Stomach (tissue), 8 donors: ENCODE measurements at regions not wholly inside any gene's neighbourhood (a gene's known extent, or its start where the extent isn't known, plus 50 kb on each side); places are given as distances from the start of the nearest gene placed in this dataset.

Source experiments
- DNase-seq, 2 donors: peaks; one replicate each; pipeline versions ENCODE4 v3.0.0 to v3.0.0-alpha.2; 2013 to 2019
- H3K27ac ChIP-seq, 5 donors: fragments of 200-600 bp in 4 of 5; sonication (generic) in 4 of 5; one replicate each; pipeline ENCODE4 v1.5.1; 2013 to 2019; ENCODE audit warnings: mild to moderate bottlenecking in 1 of 5, moderate library complexity in 1 of 5
- H3K27me3 ChIP-seq, 3 donors: fragments of 200-600 bp; sonication (generic); one replicate each; pipeline ENCODE4 v1.5.1; 2017 to 2019; ENCODE audit warnings: mixed run types in 1 of 3
- H3K36me3 ChIP-seq, 4 donors: fragments of 200-600 bp; sonication (generic); 1 replicate in 3 of 4; 2 replicates in 1 of 4; pipeline ENCODE4 v1.5.1; 2016 to 2019
- H3K4me1 ChIP-seq, 4 donors: fragments of 200-600 bp; sonication (generic); one replicate each; pipeline ENCODE4 v1.5.1; 2016 to 2019
- H3K4me3 ChIP-seq, 4 donors: fragments of 200-600 bp; sonication (generic) in 3 of 4; one replicate each; pipeline ENCODE4 v1.5.1; 2016 to 2019; ENCODE audit warnings: mild to moderate bottlenecking in 1 of 4
- H3K9me3 ChIP-seq, 4 donors: fragments of 200-600 bp; sonication (generic); one replicate each; pipeline ENCODE4 v1.5.1; 2016 to 2019
- EP300 ChIP-seq: sonication (generic); formaldehyde crosslinking; IDR thresholded peaks from one replicate; pipeline ENCODE4 v1.6.1; 2017; ENCODE audit warnings: antibody characterized with exemption
- POLR2A ChIP-seq, 4 donors: fragments of 450-650 bp; IDR thresholded peaks; one replicate each; pipeline ENCODE4 v1.6.1; 2016; ENCODE audit warnings: antibody characterized with exemption in 4 of 4, control low read depth in 2 of 4, mild to moderate bottlenecking in 1 of 4, moderate library complexity in 1 of 4
- POLR2AphosphoS5 ChIP-seq, 3 donors: sonication (generic); formaldehyde crosslinking; IDR thresholded peaks; one replicate each; pipeline ENCODE4 v1.6.1; 2016; ENCODE audit warnings: antibody characterized with exemption in 3 of 3
- WGBS, 5 donors: extraction: QIAGEN DNeasy Blood & Tissue Kit in 3 of 5; methylation state at CpG; one replicate each; pipeline versions ENCODE4 v1.1.5 to v1.1.7; 2013 to 2018; 5-methylcytosine and 5-hydroxymethylcytosine counted together
- intact Hi-C: fragments of 100-400 bp; cut with DNase I; formaldehyde crosslinking; loops from one replicate; pipeline ENCODE4 v1.15.1; 2023; ENCODE audit warnings: low total_unique reads
- TF ChIP-seq, protein P1 (sequence below), 7 experiments: fragments of 450-650 bp in 4 of 7; fragments of 200-600 bp in 3 of 7; sonication (generic) in 3 of 7; IDR thresholded peaks; one replicate each; pipeline ENCODE4 v1.5.1; 2016 to 2019; ENCODE audit warnings: antibody characterized with exemption in 7 of 7, control low read depth in 2 of 7, mild to moderate bottlenecking in 1 of 7
- donor health status: healthy with polysubstance abuse.
- donor health status: Bipolar disorder and iron deficiency.
- donor health status: healthy.

- Histone ChIP-seq H3K4me3 (no peak overlapping the region), H3K27ac (no peak overlapping the region), H3K4me1 (peaks cover 0 to 10% (median 0%) of the 10 kb centered on the region in 4 donors), H3K9me3 (peaks cover 0 to 9% (median 0%) of the 10 kb centered on the region in 4 donors), H3K27me3 (no peaks in the 10 kb centered on the region), H3K36me3 (no peaks in the 10 kb centered on the region)
- intact Hi-C loops, result no loop called here
- TF ChIP-seq POLR2AphosphoS5 (IDR thresholded peaks at IDR 0.05) (no peak), POLR2A (IDR thresholded peaks at IDR 0.05) (no peak), EP300 (no peak)
- TF ChIP-seq, protein P1, sequence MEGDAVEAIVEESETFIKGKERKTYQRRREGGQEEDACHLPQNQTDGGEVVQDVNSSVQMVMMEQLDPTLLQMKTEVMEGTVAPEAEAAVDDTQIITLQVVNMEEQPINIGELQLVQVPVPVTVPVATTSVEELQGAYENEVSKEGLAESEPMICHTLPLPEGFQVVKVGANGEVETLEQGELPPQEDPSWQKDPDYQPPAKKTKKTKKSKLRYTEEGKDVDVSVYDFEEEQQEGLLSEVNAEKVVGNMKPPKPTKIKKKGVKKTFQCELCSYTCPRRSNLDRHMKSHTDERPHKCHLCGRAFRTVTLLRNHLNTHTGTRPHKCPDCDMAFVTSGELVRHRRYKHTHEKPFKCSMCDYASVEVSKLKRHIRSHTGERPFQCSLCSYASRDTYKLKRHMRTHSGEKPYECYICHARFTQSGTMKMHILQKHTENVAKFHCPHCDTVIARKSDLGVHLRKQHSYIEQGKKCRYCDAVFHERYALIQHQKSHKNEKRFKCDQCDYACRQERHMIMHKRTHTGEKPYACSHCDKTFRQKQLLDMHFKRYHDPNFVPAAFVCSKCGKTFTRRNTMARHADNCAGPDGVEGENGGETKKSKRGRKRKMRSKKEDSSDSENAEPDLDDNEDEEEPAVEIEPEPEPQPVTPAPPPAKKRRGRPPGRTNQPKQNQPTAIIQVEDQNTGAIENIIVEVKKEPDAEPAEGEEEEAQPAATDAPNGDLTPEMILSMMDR (IDR thresholded peaks at IDR 0.05), result no peak
- no peak for DNase-seq
These were observed 58.1 kb upstream of the TAF11L2 start for GRCh38 chr5:17439956-17440355.

DNA sequence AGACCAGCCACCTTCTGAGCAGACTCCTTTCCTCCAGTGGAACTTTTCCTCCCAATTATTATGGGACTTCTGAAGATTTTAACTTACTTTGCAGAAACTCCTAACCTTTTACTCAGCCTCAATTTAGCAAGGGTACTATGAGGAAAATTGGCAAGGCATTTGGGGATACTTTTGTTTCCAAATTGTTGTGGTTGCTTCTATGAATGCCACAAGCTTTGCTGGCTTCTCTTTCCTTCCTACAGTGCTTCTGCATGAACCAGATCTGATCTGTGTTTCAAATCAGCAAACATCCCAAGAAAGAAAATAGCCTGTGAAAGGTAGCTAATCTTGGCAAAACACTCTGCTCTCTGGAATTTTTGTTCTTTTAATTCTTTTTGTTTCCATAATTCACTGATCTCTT is 57.3 kb upstream of the TAF11L2 start:
- intact Hi-C loops, result no loop called here
- DNase-seq, result no peak
- Histone ChIP-seq H3K4me3 (no peak overlapping the region), H3K36me3 (no peaks in the 10 kb centered on the region), H3K27me3 (no peaks in the 10 kb centered on the region), H3K4me1 (peaks cover 0 to 7% (median 2%) of the 10 kb centered on the region in 4 donors), H3K9me3 (peaks cover 0 to 9% (median 0%) of the 10 kb centered on the region in 4 donors), H3K27ac (no peak overlapping the region)
- TF ChIP-seq, protein P1 (IDR thresholded peaks at IDR 0.05), result no peak
- TF ChIP-seq EP300 (no peak), POLR2A (IDR thresholded peaks at IDR 0.05) (no peak), POLR2AphosphoS5 (IDR thresholded peaks at IDR 0.05) (no peak)

DNA sequence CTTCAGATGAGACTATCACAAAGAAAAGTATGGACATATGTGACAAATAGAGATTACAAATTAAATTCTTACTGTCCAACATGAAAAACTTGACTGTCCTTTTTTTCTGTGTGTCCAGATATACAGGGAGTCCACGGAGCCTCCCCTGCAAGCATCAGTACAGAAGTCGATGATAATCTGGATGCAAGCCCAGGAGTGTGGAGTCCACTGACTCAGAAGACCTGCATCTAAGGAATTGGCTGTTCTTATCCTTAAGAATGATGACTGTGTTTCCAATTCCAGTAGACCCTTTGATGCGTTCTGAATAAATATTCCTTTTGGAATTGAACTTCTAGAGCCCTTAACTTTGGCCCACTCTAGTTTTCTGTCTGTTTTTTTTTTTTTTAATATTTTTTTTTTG is 56.7 kb upstream of the TAF11L2 start:
- intact Hi-C loops, result no loop called here
- H3K9me3 ChIP-seq, result peaks cover 0 to 9% (median 0%) of the 10 kb centered on the region in 4 donors
- DNase-seq, result no peak
- H3K27me3 ChIP-seq, result no peaks in the 10 kb centered on the region
- H3K4me3 ChIP-seq, result no peak overlapping the region
- H3K27ac ChIP-seq, result no peak overlapping the region
- WGBS, 5 donors, result 56 to 87% (median 83%) methylated on average over 3 of the region's 3 CpGs
- TF ChIP-seq POLR2A (IDR thresholded peaks at IDR 0.05), result no peak
- TF ChIP-seq, protein P1 (IDR thresholded peaks at IDR 0.05), result no peak
- TF ChIP-seq POLR2AphosphoS5 (IDR thresholded peaks at IDR 0.05), result no peak
- no peak for TF ChIP-seq EP300
- no peaks in the 10 kb centered on the region for H3K36me3 ChIP-seq
- peaks cover 0 to 7% (median 2%) of the 10 kb centered on the region in 4 donors for H3K4me1 ChIP-seq

- 89 to 94% (median 92%) methylated on average over 23 of the region's 23 CpGs for WGBS, 5 donors
- intact Hi-C loops, result no loop called here
- peaks cover 0 to 9% (median 0%) of the 10 kb centered on the region in 4 donors for H3K9me3 ChIP-seq
- H3K4me1 ChIP-seq, result peaks cover 0 to 7% (median 2%) of the 10 kb centered on the region in 4 donors
- H3K27me3 ChIP-seq, result no peaks in the 10 kb centered on the region
- TF ChIP-seq, protein P1 (IDR thresholded peaks at IDR 0.05), result no peak
- TF ChIP-seq POLR2AphosphoS5 (IDR thresholded peaks at IDR 0.05) (no peak), POLR2A (IDR thresholded peaks at IDR 0.05) (no peak), EP300 (no peak)
- H3K4me3 ChIP-seq, result no peak overlapping the region
- H3K36me3 ChIP-seq, result no peaks in the 10 kb centered on the region
- peak in 1 of 2 donors; percentile 33 for DNase-seq
- H3K27ac ChIP-seq, result peak overlapping the region in 2 of 5 donors; percentile 51 to 55
These were observed 54.5 kb upstream of the TAF11L2 start for GRCh38 chr5:17443333-17444130.
